Fibroblast of pulmonary artery (primary cell): ENCODE measurements at regions not wholly inside any gene's neighbourhood (a gene's known extent, or its start where the extent isn't known, plus 50 kb on each side); places are given as distances from the start of the nearest gene placed in this dataset.
"Not testable (repeated sequence)": the region's sequence is repeated elsewhere in the genome, so short reads cannot be mapped to it uniquely, and the experiment has no call there.

Experiments used
- DNase-seq: peaks from one replicate; pipeline ENCODE4 v3.0.0-alpha.2; 2010; ENCODE audit warnings: low read depth
- H3K4me3 ChIP-seq: replicated peaks from 2 replicates; pipeline ENCODE4 v1.5.1; 2011; ENCODE audit warnings: low read depth, mild to moderate bottlenecking, control low read depth, low read length, moderate library complexity
- TF ChIP-seq, protein P1 (sequence below): IDR thresholded peaks from 2 replicates; pipeline ENCODE4 v1.5.1; 2011; ENCODE audit warnings: mild to moderate bottlenecking, control low read depth, low read length, inconsistent platforms; ENCODE audit errors: missing control alignments

GRCh38 chr5:26487553-26487952, 550.8 kb downstream of the CDH9 start:
- TF ChIP-seq, protein P1, sequence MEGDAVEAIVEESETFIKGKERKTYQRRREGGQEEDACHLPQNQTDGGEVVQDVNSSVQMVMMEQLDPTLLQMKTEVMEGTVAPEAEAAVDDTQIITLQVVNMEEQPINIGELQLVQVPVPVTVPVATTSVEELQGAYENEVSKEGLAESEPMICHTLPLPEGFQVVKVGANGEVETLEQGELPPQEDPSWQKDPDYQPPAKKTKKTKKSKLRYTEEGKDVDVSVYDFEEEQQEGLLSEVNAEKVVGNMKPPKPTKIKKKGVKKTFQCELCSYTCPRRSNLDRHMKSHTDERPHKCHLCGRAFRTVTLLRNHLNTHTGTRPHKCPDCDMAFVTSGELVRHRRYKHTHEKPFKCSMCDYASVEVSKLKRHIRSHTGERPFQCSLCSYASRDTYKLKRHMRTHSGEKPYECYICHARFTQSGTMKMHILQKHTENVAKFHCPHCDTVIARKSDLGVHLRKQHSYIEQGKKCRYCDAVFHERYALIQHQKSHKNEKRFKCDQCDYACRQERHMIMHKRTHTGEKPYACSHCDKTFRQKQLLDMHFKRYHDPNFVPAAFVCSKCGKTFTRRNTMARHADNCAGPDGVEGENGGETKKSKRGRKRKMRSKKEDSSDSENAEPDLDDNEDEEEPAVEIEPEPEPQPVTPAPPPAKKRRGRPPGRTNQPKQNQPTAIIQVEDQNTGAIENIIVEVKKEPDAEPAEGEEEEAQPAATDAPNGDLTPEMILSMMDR: no peak
- DNase-seq: no peak
- H3K4me3 ChIP-seq: no peak overlapping the region

- TF ChIP-seq, protein P1: no peak
Measured at GRCh38 chr5:26486631-26487030, 551.8 kb downstream of the CDH9 start.

GRCh38 chr5:26485146-26485860, 553.1 kb downstream of the CDH9 start:
- H3K4me3 ChIP-seq, DNase-seq: not testable (repeated sequence)

More at GRCh38 chr5:26486631-26487030, 551.8 kb downstream of the CDH9 start:
- no peak overlapping the region for H3K4me3 ChIP-seq
- DNase-seq: no peak

DNA sequence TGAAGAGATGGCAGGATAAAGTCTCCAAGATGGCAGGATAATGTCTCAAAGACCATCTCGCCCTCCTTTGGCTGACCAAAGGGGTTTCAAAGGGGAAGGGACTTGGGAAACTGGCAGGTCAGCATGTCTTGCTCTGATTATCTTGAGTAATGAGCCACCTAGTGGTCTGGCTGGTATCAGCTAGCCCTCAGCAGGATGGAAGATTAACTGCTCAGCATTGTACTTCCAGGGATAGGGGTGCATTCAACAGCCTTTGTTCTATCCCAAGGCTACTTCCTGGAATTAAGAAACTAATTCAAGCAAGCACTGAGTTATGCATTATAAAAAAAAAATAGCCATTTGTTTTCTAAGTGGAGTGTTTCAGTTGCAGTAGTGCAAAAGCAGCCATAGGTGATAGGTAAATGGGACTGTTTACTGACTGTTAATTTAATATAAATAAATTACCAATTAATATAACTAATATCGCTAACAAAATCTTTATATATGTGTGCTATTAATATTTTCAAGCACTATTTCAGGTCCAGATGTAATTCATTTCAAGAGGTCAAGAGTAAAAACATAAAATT, 555.5 kb downstream of the CDH9 start:
- DNase-seq: peak; percentile 3
- TF ChIP-seq, protein P1: peak; percentile 21
- no peak overlapping the region for H3K4me3 ChIP-seq

- TF ChIP-seq, protein P1: no peak
Measured at GRCh38 chr5:26482076-26482809, 556.1 kb downstream of the CDH9 start.

GRCh38 chr5:26470439-26470838, 567.9 kb downstream of the CDH9 start:
- no peak for DNase-seq
- TF ChIP-seq, protein P1: no peak
- H3K4me3 ChIP-seq: no peak overlapping the region

More at GRCh38 chr5:26482076-26482809, 556.1 kb downstream of the CDH9 start:
- no peak for DNase-seq
- no peak overlapping the region for H3K4me3 ChIP-seq

GRCh38 chr5:26439121-26439520, 599.3 kb downstream of the CDH9 start:
- TF ChIP-seq, protein P1: no peak
- H3K4me3 ChIP-seq: no peak overlapping the region
- DNase-seq: no peak
